Keratinocyte (primary cell): ENCODE measurements at regions not wholly inside any gene's neighbourhood (a gene's known extent, or its start where the extent isn't known, plus 50 kb on each side); places are given as distances from the start of the nearest gene placed in this dataset.

ENCODE experiments used
- CTCF ChIP-seq, 3 experiments: IDR thresholded peaks in 1 of 3; conservative IDR thresholded peaks in 1 of 3; optimal IDR thresholded peaks in 1 of 3; 2 replicates in 2 of 3; 3 replicates in 1 of 3; pipeline versions ENCODE3 to v1.5.1; 2011; ENCODE audit warnings: low read length in 3 of 3, mild to moderate bottlenecking in 3 of 3, moderate library complexity in 2 of 3, control low read depth in 1 of 3, inconsistent platforms in 1 of 3; ENCODE audit not compliant: insufficient read depth in 2 of 3; ENCODE audit errors: extremely low read depth in 1 of 3
- EZH2 ChIP-seq: IDR thresholded peaks from one replicate; pipeline ENCODE4 v1.6.1; 2012; ENCODE audit warnings: inconsistent platforms, mild to moderate bottlenecking, low read length, moderate library complexity

- TF ChIP-seq CTCF (optimal IDR thresholded peaks at IDR 0.05 in 1 of 3, IDR thresholded peaks at IDR 0.05 in 1 of 3, conservative IDR thresholded peaks at IDR 0.05 in 1 of 3; ENCODE audit: extremely low read depth in 1 of 3, insufficient read depth in 2 of 3, low read length in 3 of 3) (no peak), EZH2 (no peak)
Measured at GRCh38 chr14:100391173-100391572, 68.0 kb downstream of the SLC25A47 start.
